HG03571 (cell line): ENCODE measurements at regions not wholly inside any gene's neighbourhood (a gene's known extent, or its start where the extent isn't known, plus 50 kb on each side); places are given as distances from the start of the nearest gene placed in this dataset.
"Not testable (repeated sequence)": the region's sequence is repeated elsewhere in the genome, so short reads cannot be mapped to it uniquely, and the experiment has no call there.

Source experiments
- ATAC-seq: cut with Tn5 transposase; IDR thresholded peaks from one replicate; pipeline ENCODE4 v1.9.1; 2021; ENCODE audit not compliant: unreplicated experiment

DNA sequence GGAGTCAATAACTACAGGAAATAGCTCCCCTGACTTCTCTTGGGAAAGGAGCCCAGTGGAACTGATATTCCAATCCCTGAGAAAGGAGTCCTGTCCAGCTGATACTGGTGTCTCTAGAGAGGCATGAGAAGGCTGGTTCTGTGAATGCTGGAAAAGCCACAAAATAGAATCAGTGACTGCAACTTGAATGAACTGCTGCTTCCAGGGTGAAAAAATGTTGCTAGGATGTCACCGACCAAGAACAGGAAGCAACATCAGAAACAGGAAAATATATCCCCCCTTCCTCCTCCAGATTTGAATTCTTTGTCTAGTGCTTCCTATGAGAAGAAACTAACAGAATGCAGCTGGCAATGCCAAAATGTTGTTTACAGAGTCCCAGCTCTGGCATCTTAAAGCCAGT is 269.3 kb upstream of the LYPLAL1 start:
- no peak for ATAC-seq

DNA sequence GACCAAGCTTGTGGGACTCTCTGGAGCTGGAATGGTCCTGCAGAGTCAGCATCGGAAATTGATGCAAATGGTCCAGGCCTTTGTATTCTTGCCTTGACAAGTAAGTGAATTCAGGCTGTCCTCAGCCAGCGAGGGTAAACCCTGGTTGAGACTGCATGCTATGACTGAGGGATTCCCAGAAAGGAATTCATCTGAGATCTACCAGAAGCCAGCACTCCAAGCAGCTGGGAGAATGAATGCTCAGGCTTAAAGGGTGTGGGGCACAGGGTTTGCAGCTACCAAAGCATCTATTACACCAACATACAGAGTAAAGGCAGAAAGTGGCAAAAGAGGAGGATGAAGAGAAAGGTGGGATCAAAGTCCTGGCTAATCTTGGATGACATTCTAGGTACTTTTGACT is 257.0 kb upstream of the LYPLAL1 start:
- ATAC-seq, result no peak

DNA sequence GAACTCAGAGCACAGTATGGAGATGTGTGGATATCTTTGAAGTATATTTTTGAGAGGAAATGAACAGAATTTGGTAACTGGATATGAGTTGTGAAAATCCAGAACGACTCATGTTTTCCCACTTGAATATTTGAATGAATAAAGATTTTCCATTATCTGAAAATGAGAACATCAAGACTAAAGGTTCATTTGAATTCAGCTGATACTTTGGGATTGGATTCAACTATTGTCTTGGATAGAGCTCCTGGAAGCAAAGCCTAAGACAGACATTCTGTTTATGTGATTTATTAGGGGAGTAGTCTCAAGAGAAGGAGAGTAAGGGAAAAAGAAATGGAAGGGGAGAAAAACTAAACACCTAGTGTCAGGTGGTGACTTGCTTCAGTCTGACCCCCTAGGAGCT is 256.0 kb upstream of the LYPLAL1 start:
- no peak for ATAC-seq

DNA sequence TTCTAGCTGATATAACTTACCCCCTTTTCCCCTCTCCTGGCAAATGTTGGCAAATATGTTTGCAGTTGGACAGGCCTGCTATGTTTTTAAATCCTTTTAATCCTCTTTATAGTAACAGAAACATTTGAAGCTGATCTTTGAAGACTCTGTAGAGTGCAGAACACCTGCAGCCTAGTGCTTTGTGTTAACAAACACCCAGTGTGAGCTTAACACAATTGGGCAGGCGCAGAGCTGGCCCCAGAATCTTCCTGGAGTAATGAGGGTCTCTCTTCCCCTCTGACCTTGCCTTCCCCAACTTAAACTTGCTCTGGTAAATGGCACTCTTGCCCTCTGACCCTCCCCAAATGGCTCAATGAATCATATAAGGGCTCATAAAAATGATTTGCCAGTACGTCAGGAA is 247.9 kb upstream of the LYPLAL1 start:
- ATAC-seq, result no peak

DNA sequence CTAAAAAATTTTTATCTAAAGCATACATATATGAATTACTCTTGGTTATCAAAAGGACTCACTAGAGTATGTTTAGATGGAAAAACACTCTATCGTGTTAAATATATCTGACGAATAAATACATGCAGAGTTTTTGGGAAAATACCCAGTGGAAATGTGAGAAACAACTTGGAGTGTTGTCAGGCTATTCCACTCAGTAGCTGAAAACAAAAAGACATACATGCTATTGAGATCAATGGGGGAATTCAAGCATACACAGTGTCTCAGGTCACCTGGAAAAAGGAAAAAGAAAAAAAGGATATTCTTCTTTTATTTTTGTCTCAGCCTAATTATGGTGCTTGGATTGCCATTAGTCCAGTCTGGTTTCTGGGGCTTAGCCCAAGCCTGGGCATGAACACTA is 247.0 kb upstream of the LYPLAL1 start:
- no peak for ATAC-seq

DNA sequence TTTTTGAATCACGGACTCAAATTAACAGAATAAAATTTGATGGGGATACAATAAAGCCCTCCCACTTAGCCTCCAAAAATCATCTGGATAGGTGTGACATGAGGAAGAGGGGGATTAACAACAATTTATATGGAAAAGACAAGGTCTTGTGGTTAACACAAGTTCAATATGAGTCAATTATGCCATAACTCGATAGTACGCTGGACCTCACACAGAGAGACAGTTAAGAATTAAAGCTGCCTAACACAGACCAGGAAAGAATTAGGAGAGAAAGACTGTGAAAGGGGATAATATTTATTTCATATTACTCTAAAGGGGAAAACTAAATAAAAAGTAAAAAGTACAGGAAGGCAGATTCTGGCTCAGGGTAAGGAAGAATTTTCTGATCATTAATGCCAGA is 243.7 kb upstream of the LYPLAL1 start:
- ATAC-seq, result no peak

DNA sequence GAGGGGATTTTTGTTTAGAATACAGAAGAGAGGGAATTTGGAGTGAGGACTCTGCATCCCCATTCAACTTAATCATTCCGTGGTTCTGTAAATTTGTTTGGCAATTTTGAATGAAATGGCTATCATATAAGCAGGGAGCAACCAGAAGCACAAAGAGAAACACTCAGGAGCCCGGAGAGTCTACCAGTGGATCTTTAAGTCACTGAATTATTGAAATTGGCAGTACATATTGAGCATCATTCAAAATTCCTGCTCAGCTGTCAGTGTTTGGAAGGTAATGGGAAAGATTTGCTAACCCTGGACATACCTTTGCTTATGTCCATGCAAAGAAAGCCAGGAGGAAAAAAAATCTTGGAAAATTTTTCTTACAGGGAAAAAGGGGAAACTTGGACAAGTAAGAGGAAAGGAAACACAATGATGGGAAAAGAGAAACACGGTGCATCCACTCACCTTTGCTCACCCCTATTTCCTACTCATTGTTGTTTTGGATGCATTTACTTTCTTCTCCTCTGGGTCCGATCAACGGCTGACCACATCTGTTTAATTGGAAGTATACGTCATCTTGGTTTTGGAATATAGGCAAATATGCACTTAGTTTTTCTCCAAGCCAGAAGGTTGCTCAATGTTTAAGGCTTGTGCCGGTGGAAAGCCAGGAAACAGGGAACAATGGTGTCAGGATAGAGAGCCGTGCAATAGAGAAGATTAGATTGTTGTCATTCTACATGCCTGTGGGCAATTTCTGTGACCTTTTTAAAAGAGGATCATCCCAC is 243.0 kb upstream of the LYPLAL1 start:
- no peak for ATAC-seq

DNA sequence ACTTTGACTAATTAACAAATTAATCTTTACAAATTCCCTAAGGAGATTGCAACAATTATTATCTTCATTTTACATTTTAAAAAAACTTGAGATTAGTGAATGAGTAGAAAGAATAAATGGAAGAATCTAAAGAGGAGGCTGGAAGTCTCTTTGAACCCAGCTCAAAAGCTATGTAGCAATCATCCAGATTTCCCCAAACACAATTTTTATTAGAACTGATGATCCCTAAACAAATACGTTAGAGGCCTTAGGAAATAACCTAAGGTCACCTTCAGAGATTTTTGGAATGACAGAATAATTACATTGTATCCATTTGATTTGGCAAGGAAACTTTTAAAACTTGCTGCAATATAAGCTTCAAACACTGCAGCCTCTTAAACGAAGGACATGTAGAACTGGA is 242.4 kb upstream of the LYPLAL1 start:
- no peak for ATAC-seq

DNA sequence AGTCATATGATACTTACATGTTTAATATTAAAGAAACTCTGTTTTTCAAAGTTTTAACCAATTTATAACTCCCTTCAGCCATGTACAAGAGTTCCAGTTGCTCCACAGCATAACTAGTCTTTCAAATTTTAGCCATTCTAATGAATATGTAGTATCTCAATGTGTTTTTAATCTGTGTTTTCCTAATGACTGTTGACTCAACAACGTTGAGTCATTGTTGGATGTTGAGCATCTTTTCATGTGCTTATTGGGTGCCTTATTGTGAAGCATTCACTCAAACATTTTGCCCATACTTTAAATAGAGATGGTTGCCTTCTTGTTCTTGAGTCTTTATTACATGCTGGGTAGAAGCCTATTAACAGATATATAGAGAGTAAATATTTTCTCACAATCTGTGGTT is 240.2 kb upstream of the LYPLAL1 start:
- no peak for ATAC-seq

DNA sequence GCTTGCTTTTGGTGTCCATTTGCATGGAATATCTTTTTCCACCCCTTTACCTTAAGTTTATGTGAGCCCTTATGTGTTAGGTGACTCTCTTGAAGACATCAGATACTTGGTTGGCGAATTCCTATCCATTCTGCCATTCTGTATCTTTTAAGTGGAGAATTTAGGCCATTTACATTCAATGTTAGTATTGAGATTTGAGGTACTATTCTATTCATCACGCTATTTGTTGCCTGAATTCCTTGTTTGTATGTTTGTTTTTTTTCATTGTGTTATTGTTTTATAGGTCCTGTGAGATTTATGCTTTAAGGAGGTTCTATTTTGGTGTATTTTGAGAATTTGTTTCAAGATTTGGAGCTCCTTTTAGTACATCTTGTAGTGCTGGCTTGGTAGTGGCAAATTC is 238.3 kb upstream of the LYPLAL1 start:
- ATAC-seq, result not testable (repeated sequence)

DNA sequence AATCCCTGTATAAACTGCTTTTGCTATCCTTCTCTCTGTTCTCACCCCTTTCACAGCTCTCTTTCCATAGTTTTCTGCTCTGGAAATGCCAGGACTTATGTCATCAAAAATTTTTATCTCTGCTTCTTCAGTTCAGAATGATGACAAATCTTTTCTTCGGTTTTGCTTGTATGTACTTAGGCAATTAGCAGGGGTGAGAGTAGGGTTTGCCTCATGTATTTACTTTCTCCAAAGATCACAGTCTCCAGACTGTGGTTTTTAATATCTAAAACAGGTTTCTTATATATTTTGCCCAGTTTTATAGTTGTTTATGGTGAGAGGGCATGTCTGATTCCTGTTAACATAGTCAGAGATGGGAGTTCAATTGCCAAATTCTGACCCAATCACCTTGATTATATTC is 235.4 kb upstream of the LYPLAL1 start:
- ATAC-seq, result no peak

DNA sequence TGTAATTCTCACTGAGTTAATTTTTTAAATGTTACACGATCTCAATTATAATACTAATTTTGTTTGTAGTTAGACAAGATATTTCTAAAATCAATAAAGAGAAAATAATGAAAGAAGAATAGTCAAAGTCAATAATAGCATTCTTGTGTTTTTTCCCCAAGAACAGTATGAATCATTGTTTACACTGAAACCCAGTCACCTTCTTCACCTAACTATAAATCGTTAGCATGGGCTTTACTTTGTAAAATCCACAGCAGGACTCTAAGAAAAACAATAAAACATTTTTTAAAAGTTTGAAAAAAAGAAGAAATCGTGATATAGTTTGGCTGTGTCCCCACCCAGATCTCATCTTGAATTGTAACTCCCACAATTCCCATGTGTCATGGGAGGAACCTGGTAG is 234.6 kb upstream of the LYPLAL1 start:
- no peak for ATAC-seq

DNA sequence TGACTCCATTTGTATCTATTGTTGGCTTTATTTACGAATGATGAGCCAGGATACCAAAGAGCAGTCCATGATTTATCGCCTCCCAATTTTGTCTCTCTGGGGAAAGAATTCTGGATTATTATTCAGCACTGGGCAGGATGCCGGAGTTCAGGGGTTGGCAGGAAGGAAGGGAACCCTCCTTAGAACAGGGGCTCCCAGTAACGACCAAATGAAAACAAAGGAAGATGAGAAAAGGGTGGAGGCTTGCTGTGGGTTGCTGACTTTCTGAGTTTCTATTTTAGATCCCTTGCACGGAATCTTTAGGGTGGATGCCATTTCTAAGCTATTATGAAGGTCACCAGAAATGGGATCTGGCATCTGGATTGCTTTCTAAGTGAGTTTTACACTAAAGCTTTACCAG is 231.2 kb upstream of the LYPLAL1 start:
- ATAC-seq, result no peak

DNA sequence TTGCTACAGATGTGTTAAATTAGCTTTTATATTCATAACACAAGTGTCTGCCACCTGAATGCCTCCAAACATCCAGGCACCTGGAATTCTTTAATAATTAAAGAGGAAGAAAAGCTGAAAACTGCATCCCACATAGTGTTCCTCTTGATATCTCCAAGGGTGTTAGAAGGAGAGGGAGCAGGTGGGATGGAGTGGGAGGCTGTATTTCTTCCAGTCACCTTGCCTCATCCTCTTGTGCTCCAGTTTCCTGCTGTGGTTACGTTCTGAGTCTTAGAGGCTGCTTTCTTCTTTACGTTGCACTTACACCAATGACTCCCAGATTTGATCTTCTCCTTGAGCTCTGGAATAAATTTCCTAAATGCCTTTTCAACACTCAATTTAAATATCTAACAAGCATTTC is 230.3 kb upstream of the LYPLAL1 start:
- no peak for ATAC-seq

DNA sequence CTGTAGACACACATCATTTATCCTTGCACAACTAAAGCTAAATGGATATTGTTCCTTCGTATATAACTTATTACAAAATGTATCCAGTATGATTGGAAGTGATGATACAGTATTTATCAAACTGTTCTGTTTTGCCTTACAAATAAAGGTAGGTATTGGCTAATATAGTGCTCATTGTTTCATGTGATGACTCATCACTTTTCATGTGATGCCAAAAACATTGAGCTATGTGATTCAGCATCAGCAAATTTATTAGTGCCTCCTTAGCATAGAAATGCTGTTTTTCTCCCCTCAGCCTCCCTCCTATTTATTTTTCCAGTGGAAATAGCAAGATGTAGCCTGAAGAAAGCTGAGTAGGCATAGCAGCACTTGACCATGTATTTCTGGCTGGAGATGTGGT is 228.6 kb upstream of the LYPLAL1 start:
- no peak for ATAC-seq

DNA sequence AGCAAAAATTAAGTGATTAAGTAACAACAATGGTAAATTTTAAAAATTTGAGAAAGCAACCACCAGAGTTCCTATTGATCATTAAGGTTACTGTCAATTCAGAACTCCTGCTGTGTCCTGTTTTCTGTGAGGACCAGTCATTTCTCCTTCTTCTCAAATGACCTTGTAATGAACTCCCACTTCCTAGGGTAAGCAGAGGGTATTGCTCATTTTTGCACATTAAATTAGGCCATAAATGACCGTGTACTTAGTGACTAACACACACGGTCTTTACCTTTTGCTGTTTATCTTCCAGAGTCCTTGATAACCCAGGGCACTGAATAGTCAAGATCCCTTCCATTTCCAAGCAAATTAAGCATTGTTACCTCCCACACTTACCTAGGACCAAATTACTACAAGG is 227.5 kb upstream of the LYPLAL1 start:
- ATAC-seq, result no peak

DNA sequence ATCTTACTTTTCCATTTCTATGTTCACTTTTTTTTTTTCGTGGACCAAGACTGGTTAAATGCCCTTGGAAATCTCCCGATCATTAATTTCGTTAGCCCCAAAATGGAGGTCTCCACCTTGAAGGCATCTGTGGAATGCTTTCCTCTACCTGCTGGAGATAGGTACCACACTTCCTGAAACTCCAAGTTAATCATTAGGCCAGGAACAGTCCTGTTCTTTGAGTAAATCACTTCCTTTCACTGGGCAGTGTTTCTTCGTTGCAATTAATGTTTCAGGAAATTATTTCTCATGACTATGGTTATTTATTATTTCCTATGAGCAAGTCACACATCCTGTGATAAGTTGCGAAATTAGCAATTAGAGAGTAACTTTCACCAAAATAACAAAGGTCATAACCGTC is 225.2 kb upstream of the LYPLAL1 start:
- no peak for ATAC-seq

DNA sequence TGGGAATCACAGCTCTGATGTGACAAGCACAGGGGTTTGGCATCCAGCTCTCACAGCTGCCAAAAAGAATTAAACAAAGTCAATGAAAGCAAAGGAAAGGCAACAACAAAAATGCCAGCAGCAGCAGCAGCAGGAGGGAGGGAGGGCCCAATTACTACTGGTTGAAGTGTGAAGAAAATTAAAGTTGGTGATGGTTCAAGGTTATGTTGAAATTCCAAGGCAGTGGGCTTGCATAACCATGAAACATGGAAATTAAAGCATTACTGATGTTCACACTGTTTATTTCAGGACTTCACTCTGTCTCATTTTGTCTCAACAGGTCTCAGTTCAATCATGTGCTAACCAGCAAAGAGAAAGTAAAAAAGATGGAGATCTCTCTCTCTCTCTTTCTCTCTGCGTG is 220.3 kb upstream of the LYPLAL1 start:
- no peak for ATAC-seq

DNA sequence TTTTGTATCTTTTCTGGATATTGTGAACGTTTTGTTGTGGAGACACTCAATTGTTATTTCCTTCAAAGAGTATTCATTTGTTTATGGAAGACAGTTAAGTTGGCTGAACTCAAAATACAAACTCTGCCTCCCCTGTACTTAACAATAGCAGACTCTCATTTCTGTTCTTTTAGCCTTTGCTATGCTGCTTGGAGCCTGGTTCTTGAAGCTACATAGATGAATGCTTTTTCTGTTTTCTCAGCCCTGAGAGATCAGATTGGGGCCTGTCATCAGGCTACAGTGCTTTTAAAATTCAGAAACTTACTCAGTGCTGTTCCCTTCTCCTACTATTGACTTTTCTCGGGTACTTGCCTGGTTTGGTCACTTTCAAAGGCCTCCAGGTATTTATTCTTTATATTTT is 215.7 kb upstream of the LYPLAL1 start:
- ATAC-seq, result no peak

DNA sequence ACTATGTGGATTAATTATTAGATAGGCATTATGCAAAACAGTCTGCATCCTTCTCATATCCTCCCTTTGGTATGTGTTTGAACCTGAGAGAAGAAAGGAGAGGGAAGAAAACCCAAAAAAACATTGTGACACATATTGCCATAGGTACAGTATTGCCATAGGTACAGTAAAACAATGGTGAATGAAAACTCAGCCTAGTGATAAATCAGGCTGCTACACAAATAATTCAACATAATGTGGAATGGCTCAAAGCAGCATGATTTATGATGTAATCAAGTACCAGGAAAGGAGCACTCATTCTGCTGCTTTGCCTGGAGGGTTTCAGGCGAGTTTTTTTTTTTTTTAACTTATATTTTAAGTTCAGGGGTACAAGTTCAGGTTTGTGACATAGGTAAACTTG is 213.9 kb upstream of the LYPLAL1 start:
- ATAC-seq, result no peak

DNA sequence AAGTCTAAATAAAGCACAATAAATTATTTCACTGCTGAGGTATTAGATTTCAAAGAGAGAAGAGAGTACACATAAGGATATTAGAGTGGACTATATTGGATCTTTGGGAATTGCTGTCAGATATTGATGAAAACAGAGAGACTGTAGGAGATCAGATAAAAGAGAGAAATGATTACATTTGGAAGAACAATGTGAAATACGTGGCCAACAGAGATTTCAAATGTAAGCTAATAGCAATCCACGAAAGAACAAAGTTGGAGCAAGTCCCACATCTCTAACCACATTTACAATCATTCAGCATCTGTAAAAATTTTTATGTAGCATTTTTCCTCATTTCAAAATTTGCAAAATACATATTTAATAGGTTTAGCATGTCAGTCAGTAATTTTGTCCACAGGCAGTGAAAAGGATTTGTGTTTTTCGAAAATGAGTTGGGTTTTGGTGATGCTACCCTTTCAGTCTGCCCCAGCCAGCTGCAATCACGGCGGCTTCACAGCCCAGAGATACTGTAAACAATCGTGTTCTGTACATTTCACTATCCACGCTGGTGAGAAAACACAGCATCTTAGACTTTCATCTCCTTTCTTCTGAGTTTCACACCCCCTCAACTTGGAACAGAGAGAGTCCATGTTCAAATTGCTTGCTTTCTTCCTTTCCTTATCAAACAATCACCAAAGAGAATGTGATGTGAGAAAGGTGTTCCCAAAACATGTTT is 209.1 kb upstream of the LYPLAL1 start:
- ATAC-seq, result no peak

DNA sequence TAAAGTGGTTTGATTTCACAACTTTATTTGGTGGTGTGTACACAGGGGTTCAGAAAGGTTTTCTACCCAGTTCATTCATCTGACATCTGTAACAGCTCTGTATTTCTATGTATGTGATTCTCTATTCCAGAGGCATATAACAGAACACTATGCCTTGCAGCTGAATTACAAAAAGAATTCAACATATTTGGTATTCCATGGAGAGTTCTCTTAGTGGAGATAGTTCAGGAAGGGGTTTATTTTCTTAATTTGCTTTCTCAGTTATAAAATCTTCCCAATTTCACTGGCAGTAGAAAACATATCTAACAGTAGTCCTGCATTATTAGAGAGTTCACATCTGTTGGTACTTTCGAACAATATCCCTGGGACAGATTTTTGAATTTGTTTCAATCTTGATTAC is 207.9 kb upstream of the LYPLAL1 start:
- ATAC-seq, result no peak

DNA sequence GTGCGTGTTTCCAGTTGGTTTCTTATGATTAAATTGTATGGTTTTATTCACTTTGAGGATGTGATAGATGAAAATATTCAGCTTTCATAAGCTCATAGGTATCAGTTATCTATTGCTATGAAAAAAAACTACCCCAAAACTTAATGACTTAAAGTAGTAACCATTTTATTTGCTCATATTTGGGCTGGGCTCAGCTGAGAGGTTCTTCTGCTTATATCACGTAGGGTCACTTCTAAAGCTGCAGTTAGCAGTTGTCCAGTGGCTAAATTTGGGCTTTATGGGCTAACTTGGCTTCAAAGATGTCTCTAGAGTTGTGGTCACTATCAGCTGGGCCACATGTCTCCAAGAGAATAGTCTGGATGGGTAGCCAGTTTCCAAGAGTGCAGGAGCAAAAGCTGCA is 206.4 kb upstream of the LYPLAL1 start:
- ATAC-seq, result no peak
